OCI-LY7 (cell line): ENCODE measurements at regions not wholly inside any gene's neighbourhood (a gene's known extent, or its start where the extent isn't known, plus 50 kb on each side); places are given as distances from the start of the nearest gene placed in this dataset.

Experiments used
- EZH2phosphoT487 ChIP-seq: fragments of 200-600 bp; sonication (generic); IDR thresholded peaks from 2 replicates; pipeline ENCODE4 v1.6.1; 2018; ENCODE audit warnings: low read depth, borderline replicate concordance, mild to moderate bottlenecking, mixed run types, antibody characterized with exemption, low read length, moderate library complexity, mixed read lengths
- TF ChIP-seq, protein P1 (sequence below): fragments of 200-600 bp; sonication (generic); conservative IDR thresholded peaks from 2 replicates; pipeline ENCODE4 v1.5.1; 2014; ENCODE audit warnings: mild to moderate bottlenecking, antibody characterized with exemption, low read length, moderate library complexity, mixed read lengths

DNA sequence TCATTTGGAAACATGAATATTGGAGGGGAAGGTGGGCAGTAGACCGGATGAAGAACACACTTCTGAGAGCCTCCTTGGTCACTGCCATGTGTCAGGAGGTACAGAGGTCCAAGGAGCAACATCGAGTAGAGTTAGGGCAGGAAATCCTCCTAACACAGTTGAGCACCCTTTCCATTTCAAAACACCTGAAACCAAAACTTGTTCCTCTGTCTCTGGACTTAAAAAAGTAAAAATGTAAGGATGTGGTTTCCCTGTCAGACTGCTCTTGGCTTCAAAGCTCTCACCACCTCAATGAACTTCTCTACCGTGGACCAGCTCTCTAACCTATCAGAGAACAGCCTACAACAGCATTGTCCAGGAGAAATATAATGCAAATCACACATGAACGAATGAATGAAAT lies 573.9 kb downstream of the NOVA1 start:
- TF ChIP-seq, protein P1, sequence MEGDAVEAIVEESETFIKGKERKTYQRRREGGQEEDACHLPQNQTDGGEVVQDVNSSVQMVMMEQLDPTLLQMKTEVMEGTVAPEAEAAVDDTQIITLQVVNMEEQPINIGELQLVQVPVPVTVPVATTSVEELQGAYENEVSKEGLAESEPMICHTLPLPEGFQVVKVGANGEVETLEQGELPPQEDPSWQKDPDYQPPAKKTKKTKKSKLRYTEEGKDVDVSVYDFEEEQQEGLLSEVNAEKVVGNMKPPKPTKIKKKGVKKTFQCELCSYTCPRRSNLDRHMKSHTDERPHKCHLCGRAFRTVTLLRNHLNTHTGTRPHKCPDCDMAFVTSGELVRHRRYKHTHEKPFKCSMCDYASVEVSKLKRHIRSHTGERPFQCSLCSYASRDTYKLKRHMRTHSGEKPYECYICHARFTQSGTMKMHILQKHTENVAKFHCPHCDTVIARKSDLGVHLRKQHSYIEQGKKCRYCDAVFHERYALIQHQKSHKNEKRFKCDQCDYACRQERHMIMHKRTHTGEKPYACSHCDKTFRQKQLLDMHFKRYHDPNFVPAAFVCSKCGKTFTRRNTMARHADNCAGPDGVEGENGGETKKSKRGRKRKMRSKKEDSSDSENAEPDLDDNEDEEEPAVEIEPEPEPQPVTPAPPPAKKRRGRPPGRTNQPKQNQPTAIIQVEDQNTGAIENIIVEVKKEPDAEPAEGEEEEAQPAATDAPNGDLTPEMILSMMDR: no peak
- TF ChIP-seq EZH2phosphoT487: no peak
